A673 (cell line): ENCODE measurements at regions not wholly inside any gene's neighbourhood (a gene's known extent, or its start where the extent isn't known, plus 50 kb on each side); places are given as distances from the start of the nearest gene placed in this dataset.

Source experiments
- EZH2 ChIP-seq: fragments of 200-600 bp; sonication (generic); IDR thresholded peaks from 2 replicates; pipeline ENCODE4 v1.6.1; 2017; ENCODE audit warnings: borderline replicate concordance, low read depth, mild to moderate bottlenecking, mixed read lengths, antibody characterized with exemption, low read length; ENCODE audit not compliant: poor library complexity, severe bottlenecking
- TF ChIP-seq, protein P1 (sequence below): fragments of 300-800, 200-600 bp; sonication (generic); conservative IDR thresholded peaks from 2 replicates; pipeline ENCODE4 v1.5.1; 2017; ENCODE audit warnings: low read depth, mild to moderate bottlenecking, antibody characterized with exemption, low read length, moderate library complexity, mixed read lengths

DNA sequence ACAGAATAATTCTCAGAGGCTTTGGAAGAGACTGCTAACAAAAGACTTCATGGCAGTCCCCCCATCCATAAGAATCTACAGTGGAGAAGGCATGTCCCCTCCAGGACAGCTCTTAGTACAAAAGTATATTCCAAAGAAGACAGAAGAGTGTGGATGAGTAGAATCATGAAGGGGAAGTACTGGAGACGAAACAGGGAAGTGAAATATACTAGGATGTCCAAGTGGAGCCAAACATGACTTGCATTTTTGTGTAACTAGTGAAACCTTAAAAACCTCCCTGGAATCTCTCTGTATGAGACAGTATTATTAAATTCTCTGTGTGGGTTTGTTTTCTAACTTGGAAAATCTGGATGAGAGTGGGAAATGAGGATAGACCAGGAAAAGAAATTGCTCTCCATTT, 312.4 kb downstream of the RSL24D1 start:
- TF ChIP-seq, protein P1, sequence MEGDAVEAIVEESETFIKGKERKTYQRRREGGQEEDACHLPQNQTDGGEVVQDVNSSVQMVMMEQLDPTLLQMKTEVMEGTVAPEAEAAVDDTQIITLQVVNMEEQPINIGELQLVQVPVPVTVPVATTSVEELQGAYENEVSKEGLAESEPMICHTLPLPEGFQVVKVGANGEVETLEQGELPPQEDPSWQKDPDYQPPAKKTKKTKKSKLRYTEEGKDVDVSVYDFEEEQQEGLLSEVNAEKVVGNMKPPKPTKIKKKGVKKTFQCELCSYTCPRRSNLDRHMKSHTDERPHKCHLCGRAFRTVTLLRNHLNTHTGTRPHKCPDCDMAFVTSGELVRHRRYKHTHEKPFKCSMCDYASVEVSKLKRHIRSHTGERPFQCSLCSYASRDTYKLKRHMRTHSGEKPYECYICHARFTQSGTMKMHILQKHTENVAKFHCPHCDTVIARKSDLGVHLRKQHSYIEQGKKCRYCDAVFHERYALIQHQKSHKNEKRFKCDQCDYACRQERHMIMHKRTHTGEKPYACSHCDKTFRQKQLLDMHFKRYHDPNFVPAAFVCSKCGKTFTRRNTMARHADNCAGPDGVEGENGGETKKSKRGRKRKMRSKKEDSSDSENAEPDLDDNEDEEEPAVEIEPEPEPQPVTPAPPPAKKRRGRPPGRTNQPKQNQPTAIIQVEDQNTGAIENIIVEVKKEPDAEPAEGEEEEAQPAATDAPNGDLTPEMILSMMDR, result no peak
- TF ChIP-seq EZH2, result no peak
